ENCODE measurements at regions not wholly inside any gene's neighbourhood (a gene's known extent, or its start where the extent isn't known, plus 50 kb on each side); places are given as distances from the start of the nearest gene placed in this dataset.
A peak's percentile ranks its signal among the peaks of the same experiment; 100 is the strongest.

DNA sequence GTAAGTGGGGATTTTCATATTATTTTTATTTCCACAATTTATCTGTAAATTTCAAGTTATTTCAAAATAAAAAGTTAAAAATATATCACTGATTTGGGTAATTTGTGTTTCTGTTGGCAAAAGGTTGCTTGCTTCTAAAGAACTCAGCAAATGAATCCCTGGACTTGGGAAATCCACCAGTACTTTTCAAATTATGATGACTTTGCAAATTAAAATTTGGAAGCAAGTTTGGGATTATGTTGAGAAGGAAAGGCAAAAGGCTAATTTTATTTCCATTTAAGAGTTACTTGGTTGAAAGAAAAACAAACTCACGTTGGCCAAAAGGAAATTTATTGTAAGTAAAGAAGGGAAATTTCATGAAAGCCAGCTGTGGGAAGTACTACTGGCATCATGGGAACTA lies 220.3 kb downstream of the MAP2K6 start:
- Histone ChIP-seq H3K9me3 (ENCODE audit: control insufficient read depth in 3 of 3, low read length in 3 of 3) (no peaks in the 10 kb centered on the region), H3K36me3 (ENCODE audit: control insufficient read depth in 3 of 3, insufficient read depth in 3 of 3, low read length in 3 of 3) (no peaks in the 10 kb centered on the region), H3K27ac (ENCODE audit: low read depth, low read length) (no peak overlapping the region), H3K9ac (ENCODE audit: low read depth in 1 of 3, low read length in 3 of 3) (no peak overlapping the region), H3K4me3 (ENCODE audit: low read length in 3 of 3) (no peak overlapping the region), H3K27me3 (ENCODE audit: control insufficient read depth in 3 of 3, insufficient read depth in 3 of 3, low read length in 3 of 3) (no peaks in the 10 kb centered on the region), H3K4me1 (ENCODE audit: control insufficient read depth in 3 of 3, insufficient read depth in 3 of 3, low read length in 3 of 3) (no peaks in the 10 kb centered on the region)

- Histone ChIP-seq H3K9ac (ENCODE audit: low read depth in 1 of 3, low read length in 3 of 3) (no peak overlapping the region), H3K4me3 (ENCODE audit: low read length in 3 of 3) (no peak overlapping the region), H3K27me3 (ENCODE audit: control insufficient read depth in 3 of 3, insufficient read depth in 3 of 3, low read length in 3 of 3) (no peaks in the 10 kb centered on the region), H3K27ac (ENCODE audit: low read depth, low read length) (no peak overlapping the region), H3K4me1 (ENCODE audit: control insufficient read depth in 3 of 3, insufficient read depth in 3 of 3, low read length in 3 of 3) (no peaks in the 10 kb centered on the region), H3K36me3 (ENCODE audit: control insufficient read depth in 3 of 3, insufficient read depth in 3 of 3, low read length in 3 of 3) (no peaks in the 10 kb centered on the region), H3K9me3 (ENCODE audit: control insufficient read depth in 3 of 3, low read length in 3 of 3) (no peaks in the 10 kb centered on the region)
These were observed 223.1 kb downstream of the MAP2K6 start for GRCh38 chr17:69637446-69638156.

DNA sequence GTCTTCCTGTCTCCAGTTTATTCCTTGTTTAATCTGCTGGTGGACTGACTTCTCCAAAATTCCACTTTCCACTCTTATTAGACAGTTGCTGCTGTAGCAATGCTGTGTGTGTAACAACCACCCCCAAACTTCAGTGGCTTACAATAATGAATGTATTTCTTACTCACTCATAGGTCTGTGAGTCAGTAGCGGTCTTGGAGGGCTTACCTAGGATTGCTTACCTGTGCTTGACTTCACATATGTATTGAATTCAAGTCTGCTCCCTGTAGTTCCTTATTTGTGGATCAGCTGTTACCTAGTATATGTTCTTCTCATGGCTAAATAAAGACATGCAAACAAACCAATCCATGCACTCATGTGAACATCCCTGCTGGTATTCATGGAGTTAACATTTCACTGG lies 224.6 kb downstream of the MAP2K6 start:
- H3K27me3 ChIP-seq (ENCODE audit: control insufficient read depth in 3 of 3, insufficient read depth in 3 of 3, low read length in 3 of 3): no peaks in the 10 kb centered on the region
- no peaks in the 10 kb centered on the region for H3K36me3 ChIP-seq (ENCODE audit: control insufficient read depth in 3 of 3, insufficient read depth in 3 of 3, low read length in 3 of 3)
- no peaks in the 10 kb centered on the region for H3K4me1 ChIP-seq (ENCODE audit: control insufficient read depth in 3 of 3, insufficient read depth in 3 of 3, low read length in 3 of 3)
- no peak overlapping the region for H3K9ac ChIP-seq (ENCODE audit: low read depth in 1 of 3, low read length in 3 of 3)
- H3K27ac ChIP-seq (ENCODE audit: low read depth, low read length): no peak overlapping the region
- H3K9me3 ChIP-seq (ENCODE audit: control insufficient read depth in 3 of 3, low read length in 3 of 3): no peaks in the 10 kb centered on the region
- no peak overlapping the region for H3K4me3 ChIP-seq (ENCODE audit: low read length in 3 of 3)

DNA sequence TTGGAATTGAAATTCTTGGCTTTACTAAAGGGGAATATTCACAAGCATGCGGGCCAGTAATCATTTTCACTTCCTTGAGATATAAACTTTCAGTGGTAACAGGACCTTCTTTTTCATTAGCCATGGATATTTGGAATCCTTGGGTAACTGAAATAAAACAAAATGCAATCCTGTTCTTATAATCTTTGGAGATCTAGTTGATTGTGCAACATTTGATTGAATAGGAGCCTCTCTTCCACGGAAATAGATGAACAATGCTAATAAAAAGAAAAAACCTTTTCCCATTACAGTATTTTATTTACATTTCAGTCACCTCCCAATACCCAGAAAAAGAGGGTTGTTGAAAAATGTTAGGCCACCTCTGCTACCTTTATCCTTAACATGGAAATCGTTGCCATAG lies 225.6 kb downstream of the MAP2K6 start:
- Histone ChIP-seq H3K4me1 (ENCODE audit: control insufficient read depth in 3 of 3, insufficient read depth in 3 of 3, low read length in 3 of 3) (no peaks in the 10 kb centered on the region), H3K27ac (ENCODE audit: low read depth, low read length) (no peak overlapping the region), H3K9ac (ENCODE audit: low read depth in 1 of 3, low read length in 3 of 3) (no peak overlapping the region), H3K27me3 (ENCODE audit: control insufficient read depth in 3 of 3, insufficient read depth in 3 of 3, low read length in 3 of 3) (no peaks in the 10 kb centered on the region), H3K9me3 (ENCODE audit: control insufficient read depth in 3 of 3, low read length in 3 of 3) (no peaks in the 10 kb centered on the region), H3K36me3 (ENCODE audit: control insufficient read depth in 3 of 3, insufficient read depth in 3 of 3, low read length in 3 of 3) (no peaks in the 10 kb centered on the region), H3K4me3 (ENCODE audit: low read length in 3 of 3) (no peak overlapping the region)

GRCh38 chr17:69643686-69644085 lies 229.2 kb downstream of the MAP2K6 start:
- H3K9ac ChIP-seq (ENCODE audit: low read depth in 1 of 3, low read length in 3 of 3): no peak overlapping the region
- no peaks in the 10 kb centered on the region for H3K9me3 ChIP-seq (ENCODE audit: control insufficient read depth in 3 of 3, low read length in 3 of 3)
- H3K36me3 ChIP-seq (ENCODE audit: control insufficient read depth in 3 of 3, insufficient read depth in 3 of 3, low read length in 3 of 3): no peaks in the 10 kb centered on the region
- H3K4me1 ChIP-seq (ENCODE audit: control insufficient read depth in 3 of 3, insufficient read depth in 3 of 3, low read length in 3 of 3): no peaks in the 10 kb centered on the region
- H3K27me3 ChIP-seq (ENCODE audit: control insufficient read depth in 3 of 3, insufficient read depth in 3 of 3, low read length in 3 of 3): no peaks in the 10 kb centered on the region
- H3K4me3 ChIP-seq (ENCODE audit: low read length in 3 of 3): no peak overlapping the region
- H3K27ac ChIP-seq (ENCODE audit: low read depth, low read length): no peak overlapping the region

GRCh38 chr17:69646729-69647128 lies 232.2 kb downstream of the MAP2K6 start:
- Histone ChIP-seq H3K9ac (ENCODE audit: low read depth in 1 of 3, low read length in 3 of 3) (no peak overlapping the region), H3K36me3 (ENCODE audit: control insufficient read depth in 3 of 3, insufficient read depth in 3 of 3, low read length in 3 of 3) (no peaks in the 10 kb centered on the region), H3K4me3 (ENCODE audit: low read length in 3 of 3) (no peak overlapping the region), H3K27ac (ENCODE audit: low read depth, low read length) (no peak overlapping the region), H3K27me3 (ENCODE audit: control insufficient read depth in 3 of 3, insufficient read depth in 3 of 3, low read length in 3 of 3) (no peaks in the 10 kb centered on the region), H3K4me1 (ENCODE audit: control insufficient read depth in 3 of 3, insufficient read depth in 3 of 3, low read length in 3 of 3) (no peaks in the 10 kb centered on the region), H3K9me3 (ENCODE audit: control insufficient read depth in 3 of 3, low read length in 3 of 3) (no peaks in the 10 kb centered on the region)

GRCh38 chr17:69650881-69651280 lies 236.4 kb downstream of the MAP2K6 start:
- H3K27me3 ChIP-seq (ENCODE audit: control insufficient read depth in 3 of 3, insufficient read depth in 3 of 3, low read length in 3 of 3): no peaks in the 10 kb centered on the region
- no peak overlapping the region for H3K9ac ChIP-seq (ENCODE audit: low read depth in 1 of 3, low read length in 3 of 3)
- no peak overlapping the region for H3K27ac ChIP-seq (ENCODE audit: low read depth, low read length)
- peaks cover 0 to 6% (median 0%) of the 10 kb centered on the region in 3 donors for H3K4me1 ChIP-seq (ENCODE audit: control insufficient read depth in 3 of 3, insufficient read depth in 3 of 3, low read length in 3 of 3)
- no peaks in the 10 kb centered on the region for H3K9me3 ChIP-seq (ENCODE audit: control insufficient read depth in 3 of 3, low read length in 3 of 3)
- no peak overlapping the region for H3K4me3 ChIP-seq (ENCODE audit: low read length in 3 of 3)
- H3K36me3 ChIP-seq (ENCODE audit: control insufficient read depth in 3 of 3, insufficient read depth in 3 of 3, low read length in 3 of 3): no peaks in the 10 kb centered on the region

GRCh38 chr17:69651921-69652320 lies 237.4 kb downstream of the MAP2K6 start:
- H3K27me3 ChIP-seq (ENCODE audit: control insufficient read depth in 3 of 3, insufficient read depth in 3 of 3, low read length in 3 of 3): no peaks in the 10 kb centered on the region
- H3K9ac ChIP-seq (ENCODE audit: low read depth in 1 of 3, low read length in 3 of 3): no peak overlapping the region
- H3K27ac ChIP-seq (ENCODE audit: low read depth, low read length): no peak overlapping the region
- no peaks in the 10 kb centered on the region for H3K36me3 ChIP-seq (ENCODE audit: control insufficient read depth in 3 of 3, insufficient read depth in 3 of 3, low read length in 3 of 3)
- peaks cover 0 to 6% (median 0%) of the 10 kb centered on the region in 3 donors for H3K4me1 ChIP-seq (ENCODE audit: control insufficient read depth in 3 of 3, insufficient read depth in 3 of 3, low read length in 3 of 3)
- no peaks in the 10 kb centered on the region for H3K9me3 ChIP-seq (ENCODE audit: control insufficient read depth in 3 of 3, low read length in 3 of 3)
- no peak overlapping the region for H3K4me3 ChIP-seq (ENCODE audit: low read length in 3 of 3)

GRCh38 chr17:69654981-69655855 lies 240.7 kb downstream of the MAP2K6 start:
- Histone ChIP-seq H3K4me1 (ENCODE audit: control insufficient read depth in 3 of 3, insufficient read depth in 3 of 3, low read length in 3 of 3) (peaks cover 0 to 6% (median 0%) of the 10 kb centered on the region in 3 donors), H3K27ac (ENCODE audit: low read depth, low read length) (peak overlapping the region; percentile 0), H3K4me3 (ENCODE audit: low read length in 3 of 3) (no peak overlapping the region), H3K36me3 (ENCODE audit: control insufficient read depth in 3 of 3, insufficient read depth in 3 of 3, low read length in 3 of 3) (no peaks in the 10 kb centered on the region), H3K9ac (ENCODE audit: low read depth in 1 of 3, low read length in 3 of 3) (no peak overlapping the region), H3K9me3 (ENCODE audit: control insufficient read depth in 3 of 3, low read length in 3 of 3) (no peaks in the 10 kb centered on the region), H3K27me3 (ENCODE audit: control insufficient read depth in 3 of 3, insufficient read depth in 3 of 3, low read length in 3 of 3) (no peaks in the 10 kb centered on the region)

DNA sequence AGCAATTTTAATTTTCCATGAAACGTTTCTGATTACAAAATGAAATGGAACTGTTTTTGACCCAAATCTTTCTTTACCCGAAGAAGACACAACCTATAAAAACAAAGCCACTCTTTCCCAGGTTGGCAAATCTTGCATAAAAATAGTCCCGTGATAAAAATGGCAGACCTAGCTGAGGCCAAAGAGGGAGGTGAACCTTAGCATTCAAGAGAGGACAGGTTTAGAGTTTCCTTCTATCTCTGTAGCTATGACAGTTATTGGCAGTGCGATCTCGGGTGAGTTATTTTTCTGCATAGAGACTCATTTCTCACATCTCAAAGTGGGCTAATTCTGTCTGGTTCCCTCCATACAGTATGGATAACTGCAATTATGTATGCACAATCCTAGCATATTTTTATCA lies 241.4 kb downstream of the MAP2K6 start:
- Histone ChIP-seq H3K27me3 (ENCODE audit: control insufficient read depth in 3 of 3, insufficient read depth in 3 of 3, low read length in 3 of 3) (no peaks in the 10 kb centered on the region), H3K9ac (ENCODE audit: low read depth in 1 of 3, low read length in 3 of 3) (no peak overlapping the region), H3K27ac (ENCODE audit: low read depth, low read length) (no peak overlapping the region)

More for the DNA sequence above, 241.4 kb downstream of the MAP2K6 start:
- Histone ChIP-seq H3K36me3 (ENCODE audit: control insufficient read depth in 3 of 3, insufficient read depth in 3 of 3, low read length in 3 of 3) (no peaks in the 10 kb centered on the region), H3K4me1 (ENCODE audit: control insufficient read depth in 3 of 3, insufficient read depth in 3 of 3, low read length in 3 of 3) (peaks cover 0 to 6% (median 0%) of the 10 kb centered on the region in 3 donors), H3K4me3 (ENCODE audit: low read length in 3 of 3) (no peak overlapping the region), H3K9me3 (ENCODE audit: control insufficient read depth in 3 of 3, low read length in 3 of 3) (no peaks in the 10 kb centered on the region)

Measured in skeletal muscle tissue (tissue), 3 donors.